Ovary (tissue), 7 donors: ENCODE measurements at regions not wholly inside any gene's neighbourhood (a gene's known extent, or its start where the extent isn't known, plus 50 kb on each side); places are given as distances from the start of the nearest gene placed in this dataset.

Source experiments
- DNase-seq, 5 donors: peaks; one replicate each; pipeline ENCODE4 v3.0.0-alpha.2; 2019 to 2020
- H3K27ac ChIP-seq, 2 donors: fragments of 200-600 bp; one replicate each; pipeline versions ENCODE4 v1.5.1 to v1.8.0; 2019 to 2022
- H3K27me3 ChIP-seq: fragments of 200-600 bp; one replicate; pipeline ENCODE4 v1.8.0; 2022
- H3K36me3 ChIP-seq: fragments of 200-600 bp; sonication (generic); one replicate; pipeline ENCODE4 v1.5.1; 2019
- H3K4me1 ChIP-seq: one replicate; pipeline ENCODE4 v1.8.1; 2013; ENCODE audit warnings: mild to moderate bottlenecking, moderate library complexity; ENCODE audit not compliant: insufficient read depth
- H3K4me3 ChIP-seq: fragments of 200-600 bp; sonication (generic); one replicate; pipeline ENCODE4 v1.5.1; 2017
- H3K9me3 ChIP-seq, 2 donors: fragments of 200-600 bp in 1 of 2; sonication (generic) in 1 of 2; one replicate each; pipeline versions ENCODE4 v1.5.1 to v1.8.1; 2013 to 2019; ENCODE audit warnings: mild to moderate bottlenecking in 1 of 2, moderate library complexity in 1 of 2
- CTCF ChIP-seq, 3 donors: fragments of 450-650 bp in 2 of 3; fragments of 200-600 bp in 1 of 3; IDR thresholded peaks; one replicate each; pipeline versions ENCODE4 v1.5.1 to v1.8.0; 2016 to 2022; ENCODE audit warnings: antibody characterized with exemption in 3 of 3, mild to moderate bottlenecking in 1 of 3
- EP300 ChIP-seq: sonication (generic); formaldehyde crosslinking; IDR thresholded peaks from one replicate; pipeline ENCODE4 v1.6.1; 2017; ENCODE audit warnings: antibody characterized with exemption
- POLR2A ChIP-seq: fragments of 450-650 bp; IDR thresholded peaks from one replicate; pipeline ENCODE4 v1.6.1; 2017; ENCODE audit warnings: antibody characterized with exemption, mild to moderate bottlenecking, moderate library complexity
- WGBS, 3 donors: extraction: QIAGEN DNeasy Blood & Tissue Kit in 1 of 3; methylation state at CpG; one replicate each; pipeline versions ENCODE4 v1.1.5 to v1.1.7; 2013 to 2017; 5-methylcytosine and 5-hydroxymethylcytosine counted together
- intact Hi-C, 4 donors: fragments of 100-400 bp; cut with DNase I; formaldehyde crosslinking; loops; one replicate each; pipeline versions ENCODE4 v1.11.0 to v1.15.1; 2022 to 2023
- donor health status: DM: no; HTN: no; CAD: no; lungs with moderate emphysema.
- donor health status: DM: no; HTN: no; CAD: no.
- donor health status: Bipolar disorder and iron deficiency.
- donor health status: DM: no; HTN: no; CAD: no.
- donor health status: DM: yes; HTN: yes; CAD: no.

DNA sequence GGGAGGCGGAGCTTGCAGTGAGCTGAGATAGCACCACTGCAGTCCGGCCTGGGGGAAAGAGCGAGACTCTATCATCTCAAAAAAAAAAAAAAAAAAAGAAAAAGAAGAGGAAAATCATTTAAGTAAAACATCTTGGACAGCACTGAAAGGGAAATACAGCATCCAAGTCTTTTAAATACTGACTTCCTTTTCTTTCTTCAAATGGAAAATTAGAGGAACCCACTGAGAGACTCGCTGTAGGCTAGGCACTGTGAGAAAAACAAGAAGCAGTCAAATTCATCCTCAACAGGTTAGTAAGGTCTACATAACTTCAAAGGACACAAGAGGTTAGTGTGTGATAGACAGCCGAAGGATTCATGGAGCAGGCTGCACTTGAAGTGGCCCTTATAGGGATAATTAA lies 243.7 kb downstream of the BLID start:
- intact Hi-C loops: loop anchor here in 1 of 4 donors (10.0 kb wide), 1 partner anchor 128 kb away; no protein-coding TSS in a partner anchor
- Histone ChIP-seq H3K27ac (no peak overlapping the region), H3K9me3 (no peaks in the 10 kb centered on the region), H3K4me3 (no peak overlapping the region), H3K4me1 (peaks cover 3% of the 10 kb centered on the region), H3K27me3 (no peaks in the 10 kb centered on the region), H3K36me3 (no peaks in the 10 kb centered on the region)
- TF ChIP-seq CTCF (IDR thresholded peaks at IDR 0.05): no peak
- no peak for TF ChIP-seq EP300
- no peak for TF ChIP-seq POLR2A
- 84 to 91% (median 90%) methylated on average over 5 of the region's 5 CpGs for WGBS, 3 donors
- DNase-seq: no peak

GRCh38 chr11:121870206-121871045 lies 245.6 kb downstream of the BLID start:
- no peaks in the 10 kb centered on the region for H3K27me3 ChIP-seq
- TF ChIP-seq CTCF (IDR thresholded peaks at IDR 0.05): no peak
- no peak for TF ChIP-seq POLR2A
- TF ChIP-seq EP300: no peak
- no peak overlapping the region for H3K4me3 ChIP-seq
- peak overlapping the region in 1 of 2 donors; percentile 44 for H3K27ac ChIP-seq
- no peaks in the 10 kb centered on the region for H3K36me3 ChIP-seq
- 19 to 21% (median 19%) methylated on average over 6 of the region's 6 CpGs for WGBS, 3 donors
- peak in 2 of 5 donors; percentile 26 to 31 for DNase-seq
- no peaks in the 10 kb centered on the region for H3K9me3 ChIP-seq
- intact Hi-C loops: loop anchor here in 1 of 4 donors (10.0 kb wide), 1 partner anchor 126 kb away; no protein-coding TSS in a partner anchor
- peaks cover 3% of the 10 kb centered on the region for H3K4me1 ChIP-seq

- peaks cover 3% of the 10 kb centered on the region for H3K4me1 ChIP-seq
- DNase-seq: no peak
- no peak overlapping the region for H3K27ac ChIP-seq
- TF ChIP-seq EP300 (no peak), POLR2A (no peak), CTCF (IDR thresholded peaks at IDR 0.05) (no peak)
- no peaks in the 10 kb centered on the region for H3K9me3 ChIP-seq
- WGBS, 3 donors: 82 to 84% (median 83%) methylated on average over 7 of the region's 7 CpGs
- no peaks in the 10 kb centered on the region for H3K27me3 ChIP-seq
- no peaks in the 10 kb centered on the region for H3K36me3 ChIP-seq
- H3K4me3 ChIP-seq: no peak overlapping the region
- intact Hi-C loops: no loop called here
Measured at GRCh38 chr11:121869478-121869877, 246.5 kb downstream of the BLID start.

GRCh38 chr11:121866754-121867153 lies 249.3 kb downstream of the BLID start:
- Histone ChIP-seq H3K27me3 (no peaks in the 10 kb centered on the region), H3K4me1 (peaks cover 3% of the 10 kb centered on the region), H3K4me3 (no peak overlapping the region), H3K36me3 (no peaks in the 10 kb centered on the region), H3K9me3 (no peaks in the 10 kb centered on the region), H3K27ac (no peak overlapping the region)
- 79 to 83% (median 83%) methylated on average over 6 of the region's 6 CpGs for WGBS, 3 donors
- no peak for TF ChIP-seq EP300
- no peak for TF ChIP-seq CTCF (IDR thresholded peaks at IDR 0.05)
- TF ChIP-seq POLR2A: no peak
- intact Hi-C loops: no loop called here
- DNase-seq: no peak
